ENCODE measurements at regions not wholly inside any gene's neighbourhood (a gene's known extent, or its start where the extent isn't known, plus 50 kb on each side); places are given as distances from the start of the nearest gene placed in this dataset.
A peak's percentile ranks its signal among the peaks of the same experiment; 100 is the strongest.

- no peak overlapping the region for H3K4me3 ChIP-seq
- peaks cover 12% of the 10 kb centered on the region for H3K4me1 ChIP-seq
- H3K9me3 ChIP-seq (replicated peaks) = no peaks in the 10 kb centered on the region
- no peak overlapping the region for H3K27ac ChIP-seq (replicated peaks)
- intact Hi-C loops (cut with micrococcal nuclease) = no loop called here
- H3K36me3 ChIP-seq = no peaks in the 10 kb centered on the region
- H3K27me3 ChIP-seq (ENCODE audit: low read depth) = no peaks in the 10 kb centered on the region
- TF ChIP-seq, protein P1, sequence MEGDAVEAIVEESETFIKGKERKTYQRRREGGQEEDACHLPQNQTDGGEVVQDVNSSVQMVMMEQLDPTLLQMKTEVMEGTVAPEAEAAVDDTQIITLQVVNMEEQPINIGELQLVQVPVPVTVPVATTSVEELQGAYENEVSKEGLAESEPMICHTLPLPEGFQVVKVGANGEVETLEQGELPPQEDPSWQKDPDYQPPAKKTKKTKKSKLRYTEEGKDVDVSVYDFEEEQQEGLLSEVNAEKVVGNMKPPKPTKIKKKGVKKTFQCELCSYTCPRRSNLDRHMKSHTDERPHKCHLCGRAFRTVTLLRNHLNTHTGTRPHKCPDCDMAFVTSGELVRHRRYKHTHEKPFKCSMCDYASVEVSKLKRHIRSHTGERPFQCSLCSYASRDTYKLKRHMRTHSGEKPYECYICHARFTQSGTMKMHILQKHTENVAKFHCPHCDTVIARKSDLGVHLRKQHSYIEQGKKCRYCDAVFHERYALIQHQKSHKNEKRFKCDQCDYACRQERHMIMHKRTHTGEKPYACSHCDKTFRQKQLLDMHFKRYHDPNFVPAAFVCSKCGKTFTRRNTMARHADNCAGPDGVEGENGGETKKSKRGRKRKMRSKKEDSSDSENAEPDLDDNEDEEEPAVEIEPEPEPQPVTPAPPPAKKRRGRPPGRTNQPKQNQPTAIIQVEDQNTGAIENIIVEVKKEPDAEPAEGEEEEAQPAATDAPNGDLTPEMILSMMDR (IDR thresholded peaks at IDR 0.05; ENCODE audit: borderline replicate concordance) = no peak
- no peak for DNase-seq
Measured at GRCh38 chr11:128196235-128196634, 391.1 kb downstream of the ETS1 start.

DNA sequence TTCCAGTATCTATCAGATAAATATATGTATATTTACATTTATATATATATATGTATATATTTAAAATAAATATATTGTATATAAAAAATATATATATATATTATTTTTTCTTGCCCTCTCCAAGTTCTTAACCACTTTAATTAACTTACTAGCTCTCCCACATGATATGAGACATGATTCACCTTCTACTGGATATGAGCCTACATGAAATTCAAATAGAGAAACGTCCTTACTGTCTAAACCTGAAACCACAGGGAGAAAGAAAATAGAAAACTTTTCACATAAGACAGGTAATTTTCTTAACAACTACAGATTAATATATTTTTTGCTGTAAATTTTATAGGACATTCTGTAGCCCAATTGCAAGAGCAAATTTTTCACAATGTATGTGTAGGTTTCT, 391.6 kb downstream of the ETS1 start:
- no peak overlapping the region for H3K27ac ChIP-seq (replicated peaks)
- H3K4me1 ChIP-seq = peaks cover 12% of the 10 kb centered on the region
- no peaks in the 10 kb centered on the region for H3K27me3 ChIP-seq (ENCODE audit: low read depth)
- TF ChIP-seq, protein P1 (IDR thresholded peaks at IDR 0.05; ENCODE audit: borderline replicate concordance) = no peak
- no peaks in the 10 kb centered on the region for H3K36me3 ChIP-seq
- DNase-seq = no peak
- H3K9me3 ChIP-seq (replicated peaks) = no peaks in the 10 kb centered on the region
- intact Hi-C loops (cut with micrococcal nuclease) = no loop called here
- no peak overlapping the region for H3K4me3 ChIP-seq

DNA sequence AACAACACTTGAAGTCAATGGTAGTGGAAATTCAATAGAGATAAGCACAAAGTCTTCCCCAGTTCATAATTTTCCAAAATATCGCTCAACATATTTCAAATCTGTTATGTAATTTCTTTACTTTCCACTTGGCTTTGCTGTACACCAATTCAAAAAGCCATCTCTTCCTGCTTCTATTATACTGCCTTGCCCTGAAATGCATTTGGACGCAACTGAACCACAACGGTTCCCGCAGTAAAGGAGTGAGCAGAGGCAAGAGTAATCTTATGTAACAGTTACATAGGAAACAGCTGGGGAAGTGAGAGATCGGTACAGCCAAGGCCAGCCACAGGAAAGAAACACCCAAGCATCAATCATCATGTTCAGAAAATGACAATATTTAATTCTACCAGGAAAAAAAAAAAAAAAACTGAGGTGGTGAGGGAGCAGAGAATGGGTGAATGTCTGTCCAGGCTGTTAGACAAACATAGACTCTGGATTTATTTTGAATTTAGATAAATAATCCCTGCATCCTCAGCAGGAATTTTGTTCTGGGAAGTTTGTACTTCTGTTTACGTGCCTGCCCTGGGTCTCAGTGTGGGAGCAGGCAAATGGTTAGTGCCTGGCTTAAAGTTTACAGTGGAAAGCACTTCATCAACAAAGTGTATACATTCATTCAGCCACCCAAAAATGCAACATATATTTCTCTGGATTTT, 392.2 kb downstream of the ETS1 start:
- no peaks in the 10 kb centered on the region for H3K27me3 ChIP-seq (ENCODE audit: low read depth)
- TF ChIP-seq, protein P1 (IDR thresholded peaks at IDR 0.05; ENCODE audit: borderline replicate concordance) = peak; percentile 17
- DNase-seq = no peak
- intact Hi-C loops (cut with micrococcal nuclease) = no loop called here
- peaks cover 12% of the 10 kb centered on the region for H3K4me1 ChIP-seq
- no peaks in the 10 kb centered on the region for H3K9me3 ChIP-seq (replicated peaks)
- peak overlapping the region; percentile 3 for H3K27ac ChIP-seq (replicated peaks)
- no peak overlapping the region for H3K4me3 ChIP-seq
- no peaks in the 10 kb centered on the region for H3K36me3 ChIP-seq

- H3K4me1 ChIP-seq = peaks cover 12% of the 10 kb centered on the region
- intact Hi-C loops (cut with micrococcal nuclease) = no loop called here
- H3K9me3 ChIP-seq (replicated peaks) = no peaks in the 10 kb centered on the region
- H3K27ac ChIP-seq (replicated peaks) = peak overlapping the region; percentile 3
- no peaks in the 10 kb centered on the region for H3K27me3 ChIP-seq (ENCODE audit: low read depth)
- no peak for DNase-seq
- TF ChIP-seq, protein P1 (IDR thresholded peaks at IDR 0.05; ENCODE audit: borderline replicate concordance) = no peak
- H3K36me3 ChIP-seq = no peaks in the 10 kb centered on the region
- H3K4me3 ChIP-seq = no peak overlapping the region
Measured at GRCh38 chr11:128194216-128194615, 393.1 kb downstream of the ETS1 start.

DNA sequence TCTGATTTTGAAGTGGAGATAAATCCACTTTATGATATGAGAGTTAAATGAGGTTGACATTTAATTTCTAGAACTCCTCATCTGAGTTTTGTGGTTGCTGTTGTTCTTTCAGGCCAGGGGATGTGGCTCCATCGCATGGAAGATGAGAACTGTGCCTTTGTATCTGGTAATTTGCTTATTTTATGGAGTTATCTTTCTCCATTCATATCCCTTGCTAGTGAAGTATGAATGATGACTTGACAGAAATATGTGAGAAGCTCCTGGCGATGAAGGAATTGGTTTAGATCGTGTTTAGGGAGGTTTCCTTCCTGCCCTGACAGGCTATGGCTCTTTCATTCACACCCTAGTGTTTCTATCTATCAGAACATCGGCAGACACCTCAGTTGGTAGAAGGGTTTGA, 393.7 kb downstream of the ETS1 start:
- TF ChIP-seq, protein P1 (IDR thresholded peaks at IDR 0.05; ENCODE audit: borderline replicate concordance) = no peak
- intact Hi-C loops (cut with micrococcal nuclease) = no loop called here
- no peaks in the 10 kb centered on the region for H3K9me3 ChIP-seq (replicated peaks)

More for the DNA sequence above, 393.7 kb downstream of the ETS1 start:
- Histone ChIP-seq H3K4me3 (no peak overlapping the region), H3K4me1 (peaks cover 14% of the 10 kb centered on the region), H3K27ac (replicated peaks) (no peak overlapping the region), H3K27me3 (ENCODE audit: low read depth) (no peaks in the 10 kb centered on the region), H3K36me3 (no peaks in the 10 kb centered on the region)
- no peak for DNase-seq

All from left ventricle myocardium inferior (tissue), 1 donor.